Activated B cell treated with CpG ODN at 0.5 μM for 24 hours (primary cell): ENCODE measurements at regions not wholly inside any gene's neighbourhood (a gene's known extent, or its start where the extent isn't known, plus 50 kb on each side); places are given as distances from the start of the nearest gene placed in this dataset.

Experiments
- ATAC-seq: fragments of 200-7000 bp; cut with Tn5 transposase; one replicate; pipeline ENCODE4 v1.10.0; 2021; ENCODE audit warnings: low read depth, mild to moderate bottlenecking, moderate library complexity
- CTCF ChIA-PET: fragments of 350-600 bp; sonication (Branson Sonifier 250); formaldehyde crosslinking; loops from one replicate; lab custom pipeline; 2021; ENCODE audit warnings: antibody characterized with exemption; lab: Charles Lee
- POLR2A ChIA-PET: fragments of 350-600 bp; sonication (Branson Sonifier 250); formaldehyde crosslinking; loops from one replicate; lab custom pipeline; 2021; ENCODE audit warnings: antibody characterized with exemption; lab: Charles Lee
- DNase-seq: peaks from one replicate; pipeline ENCODE4 v3.0.0; 2022
- H3K27ac Mint-ChIP-seq: one replicate; pipeline ENCODE4 v1.8.0; 2020; ENCODE audit warnings: mixed read lengths
- H3K27me3 Mint-ChIP-seq: one replicate; pipeline ENCODE4 v1.8.0; 2021; ENCODE audit warnings: mixed read lengths
- H3K36me3 Mint-ChIP-seq: one replicate; pipeline ENCODE4 v1.8.0; 2021; ENCODE audit warnings: low read depth, mixed read lengths
- H3K4me1 Mint-ChIP-seq: one replicate; pipeline ENCODE4 v1.8.0; 2021; ENCODE audit warnings: mixed read lengths
- H3K4me3 Mint-ChIP-seq: one replicate; pipeline ENCODE4 v1.8.0; 2020; ENCODE audit warnings: mild to moderate bottlenecking, mixed read lengths
- H3K9me3 Mint-ChIP-seq: one replicate; pipeline ENCODE4 v1.8.0; 2020; ENCODE audit warnings: mixed read lengths
- CTCF ChIP-seq: fragments of 200-600 bp; IDR thresholded peaks from one replicate; pipeline ENCODE4 v1.8.0; 2022; ENCODE audit warnings: antibody characterized with exemption, mild to moderate bottlenecking
- intact Hi-C: fragments of 100-400 bp; cut with micrococcal nuclease; formaldehyde crosslinking; loops from one replicate; pipeline ENCODE4 v1.15.1; 2024

- DNase-seq (no peak), ATAC-seq (no peak)
- Mint-ChIP-seq H3K4me1 (no peaks in the 10 kb centered on the region), H3K27me3 (no peaks in the 10 kb centered on the region), H3K36me3 (no peaks in the 10 kb centered on the region), H3K4me3 (no peak overlapping the region), H3K9me3 (peaks cover 3% of the 10 kb centered on the region), H3K27ac (no peak overlapping the region)
- intact Hi-C loops, result no loop called here
- POLR2A ChIA-PET, result no interaction called here
- TF ChIP-seq CTCF, result no peak
- CTCF ChIA-PET, result no interaction called here
These were observed 304.8 kb upstream of the ZNF462 start for GRCh38 chr9:106557996-106558667.

DNA sequence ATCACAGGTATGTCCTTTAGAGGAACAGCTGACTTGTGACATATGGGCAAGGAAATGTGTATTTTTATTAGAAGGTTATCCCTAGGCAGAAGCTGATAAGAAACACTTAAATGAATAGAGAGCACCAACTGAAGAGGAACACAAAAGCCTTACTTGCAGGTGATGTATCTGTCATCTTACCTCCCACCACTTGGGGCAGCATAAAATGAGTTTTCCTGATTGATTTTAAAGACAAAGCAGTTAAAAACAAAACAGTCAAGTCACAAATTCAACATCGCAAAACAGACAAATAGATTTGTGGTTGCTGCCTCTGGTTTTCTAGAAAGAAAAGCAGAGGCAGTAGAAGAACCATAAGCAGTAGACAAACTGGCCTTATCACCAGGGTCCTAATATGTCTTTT lies 302.4 kb upstream of the ZNF462 start:
- intact Hi-C loops, result no loop called here
- ATAC-seq (no peak), DNase-seq (no peak)
- H3K9me3 Mint-ChIP-seq, result no peaks in the 10 kb centered on the region
- no peaks in the 10 kb centered on the region for H3K4me1 Mint-ChIP-seq
- POLR2A ChIA-PET, result no interaction called here
- no peak for TF ChIP-seq CTCF
- CTCF ChIA-PET, result interaction anchor here (1.1 kb wide), 1 partner anchor 31 kb away, joined by 3 read pairs; no protein-coding TSS in a partner anchor
- H3K27me3 Mint-ChIP-seq, result no peaks in the 10 kb centered on the region
- no peaks in the 10 kb centered on the region for H3K36me3 Mint-ChIP-seq
- H3K27ac Mint-ChIP-seq, result no peak overlapping the region
- no peak overlapping the region for H3K4me3 Mint-ChIP-seq

GRCh38 chr9:106575823-106576222 lies 287.1 kb upstream of the ZNF462 start:
- Mint-ChIP-seq H3K4me3 (no peak overlapping the region), H3K27me3 (no peaks in the 10 kb centered on the region), H3K27ac (no peak overlapping the region), H3K4me1 (no peaks in the 10 kb centered on the region), H3K36me3 (no peaks in the 10 kb centered on the region), H3K9me3 (peaks cover 9% of the 10 kb centered on the region)
- CTCF ChIA-PET, result no interaction called here
- POLR2A ChIA-PET, result no interaction called here
- no peak for TF ChIP-seq CTCF
- intact Hi-C loops, result no loop called here
- ATAC-seq (no peak), DNase-seq (no peak)

DNA sequence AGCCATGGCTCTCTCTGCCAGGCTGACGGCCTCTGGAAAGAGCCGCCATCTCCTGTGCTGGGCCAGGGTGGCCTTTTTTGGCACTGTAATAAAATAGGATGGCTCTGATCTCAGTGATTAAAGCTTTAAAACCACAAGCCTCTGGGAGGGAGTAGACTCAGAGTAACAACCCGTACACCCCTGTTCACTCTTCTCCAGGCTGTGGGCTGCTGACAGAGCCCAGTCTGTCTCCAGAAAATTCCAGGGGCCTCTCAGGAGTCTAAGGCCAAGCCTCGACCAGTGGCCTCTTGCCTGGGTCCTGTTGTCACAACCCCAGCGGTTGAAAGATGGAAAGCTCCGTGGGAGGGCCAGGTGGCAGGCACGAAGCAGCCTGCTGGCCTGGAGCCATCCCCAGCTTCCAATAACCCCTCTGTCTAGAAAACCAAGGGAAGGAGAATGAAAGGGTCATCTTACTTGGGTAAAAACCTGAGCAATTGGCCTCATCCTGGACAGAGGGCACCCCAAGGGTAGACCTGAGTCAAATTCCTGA lies 286.7 kb upstream of the ZNF462 start:
- no peak for TF ChIP-seq CTCF
- intact Hi-C loops, result no loop called here
- Mint-ChIP-seq H3K9me3 (peaks cover 9% of the 10 kb centered on the region), H3K4me1 (no peaks in the 10 kb centered on the region), H3K27ac (no peak overlapping the region), H3K36me3 (no peaks in the 10 kb centered on the region), H3K4me3 (no peak overlapping the region), H3K27me3 (no peaks in the 10 kb centered on the region)
- ATAC-seq (no peak), DNase-seq (no peak)
- ChIA-PET POLR2A (no interaction called here), CTCF (no interaction called here)

- intact Hi-C loops, result no loop called here
- Mint-ChIP-seq H3K36me3 (no peaks in the 10 kb centered on the region), H3K27ac (no peak overlapping the region), H3K9me3 (peaks cover 9% of the 10 kb centered on the region), H3K27me3 (no peaks in the 10 kb centered on the region), H3K4me1 (no peaks in the 10 kb centered on the region), H3K4me3 (no peak overlapping the region)
- POLR2A ChIA-PET, result no interaction called here
- DNase-seq (no peak), ATAC-seq (no peak)
- CTCF ChIA-PET, result no interaction called here
- TF ChIP-seq CTCF, result no peak
These were observed 285.8 kb upstream of the ZNF462 start for GRCh38 chr9:106577121-106577520.
